GM19328 (cell line): ENCODE measurements at regions not wholly inside any gene's neighbourhood (a gene's known extent, or its start where the extent isn't known, plus 50 kb on each side); places are given as distances from the start of the nearest gene placed in this dataset.
"Not testable (repeated sequence)": the region's sequence is repeated elsewhere in the genome, so short reads cannot be mapped to it uniquely, and the experiment has no call there.

ENCODE experiments used
- ATAC-seq: cut with Tn5 transposase; IDR thresholded peaks from one replicate; pipeline ENCODE4 v1.9.1; 2021; ENCODE audit warnings: mild to moderate bottlenecking, moderate library complexity; ENCODE audit not compliant: unreplicated experiment

DNA sequence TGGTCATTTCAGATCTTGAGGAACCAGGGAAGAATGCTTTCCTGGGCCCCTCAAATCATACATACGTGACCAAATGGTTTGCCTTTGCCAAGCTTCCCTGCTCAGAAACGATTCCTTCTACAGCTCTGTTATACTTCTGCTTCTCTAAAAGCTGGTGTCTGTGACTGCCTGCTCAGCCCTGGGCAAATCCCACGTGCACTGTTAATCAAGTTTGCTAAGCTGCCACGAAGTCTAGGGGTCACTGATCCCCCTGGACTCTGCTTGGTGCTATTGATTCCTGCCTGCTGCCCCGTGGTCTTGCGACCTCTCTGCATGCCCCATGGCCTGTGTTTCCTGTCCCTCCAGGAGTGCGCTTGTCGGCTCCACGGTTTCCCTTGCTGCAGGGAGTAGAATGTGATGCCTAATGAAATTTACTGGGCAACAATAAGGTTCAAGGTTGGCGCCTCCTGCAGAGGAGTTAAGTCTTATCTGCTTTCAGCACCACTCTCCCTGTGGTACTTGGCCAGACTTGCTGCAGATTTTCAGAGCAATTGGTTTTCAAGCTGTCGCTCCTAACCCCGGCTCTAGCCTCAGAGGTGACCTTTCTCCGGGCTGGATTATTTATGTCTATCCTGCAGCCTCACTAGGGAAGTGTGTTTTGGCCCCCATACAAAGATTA lies 201.6 kb upstream of the FZD8 start:
- no peak for ATAC-seq

GRCh38 chr10:35838054-35838453 lies 196.0 kb upstream of the FZD8 start:
- ATAC-seq, result no peak

GRCh38 chr10:35835545-35835944 lies 193.4 kb upstream of the FZD8 start:
- ATAC-seq, result no peak

DNA sequence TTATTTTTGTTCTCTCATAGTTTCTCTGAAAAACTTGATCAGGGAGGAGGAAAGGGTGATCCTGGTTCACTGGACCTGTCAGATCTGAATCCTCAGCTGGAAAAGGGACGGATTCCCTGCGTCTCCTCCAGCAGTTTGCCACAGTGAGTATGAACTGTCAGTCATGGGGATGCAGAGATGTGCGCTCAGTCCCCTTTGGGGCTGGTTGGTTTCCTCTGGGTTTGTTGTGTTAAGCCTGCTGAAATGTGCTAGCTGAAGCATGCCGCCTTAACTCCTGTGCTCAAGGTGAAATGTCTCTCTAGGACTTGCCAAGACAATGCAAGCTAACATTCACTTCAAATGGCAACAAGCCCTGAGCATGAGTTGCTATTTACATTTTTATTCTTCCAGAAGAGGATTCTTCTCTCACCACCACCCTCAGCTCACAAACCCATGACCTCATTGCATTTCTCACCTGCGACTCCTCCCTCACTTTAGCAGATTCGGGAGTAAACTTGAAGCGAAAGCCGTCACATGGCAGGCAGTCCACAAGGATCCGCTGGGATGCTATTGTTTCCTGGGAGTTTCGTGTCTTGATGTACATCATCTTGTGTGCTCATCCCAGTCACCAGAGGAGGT lies 192.9 kb upstream of the FZD8 start:
- no peak for ATAC-seq

DNA sequence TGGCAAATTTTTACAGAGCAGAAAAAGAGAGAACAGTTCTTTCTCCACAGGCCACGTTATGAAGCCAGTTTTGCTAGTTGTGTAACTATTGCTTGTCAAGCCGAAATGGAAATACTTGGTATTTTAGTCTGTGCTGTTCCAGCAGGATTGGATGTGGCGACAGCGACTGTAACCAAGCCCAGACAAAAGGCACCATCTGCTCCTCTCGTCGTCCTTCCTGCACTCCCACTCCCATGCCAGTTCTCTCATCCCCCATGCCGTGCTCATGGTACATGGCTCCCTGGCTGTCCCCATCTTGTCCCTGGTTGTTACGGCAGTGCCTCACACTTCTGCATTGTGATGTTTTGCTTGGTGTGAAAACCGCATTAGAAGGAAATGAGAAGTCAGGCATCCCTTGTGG lies 185.7 kb upstream of the FZD8 start:
- no peak for ATAC-seq

- ATAC-seq, result no peak
Measured at GRCh38 chr10:35824704-35825103, 182.6 kb upstream of the FZD8 start.

DNA sequence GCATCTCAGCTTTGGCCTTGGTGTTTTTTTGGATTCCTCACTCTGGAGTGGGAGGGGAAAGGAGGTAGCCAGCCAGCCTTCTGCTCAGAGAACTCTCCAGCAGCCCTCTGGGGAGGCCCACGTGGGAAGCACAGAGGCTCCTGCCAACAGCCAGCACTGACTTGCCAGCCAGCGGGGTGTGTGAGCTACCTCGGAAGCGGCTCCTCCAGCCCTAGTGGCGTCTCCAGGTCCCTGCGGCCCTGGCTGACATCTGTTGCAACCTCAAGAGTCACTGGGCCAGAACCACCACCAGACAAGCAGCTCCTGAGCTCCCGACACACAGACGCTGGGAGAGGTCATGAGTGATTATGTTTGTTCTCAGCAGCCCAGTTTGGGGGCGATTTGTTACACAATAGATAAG lies 180.2 kb upstream of the FZD8 start:
- no peak for ATAC-seq

DNA sequence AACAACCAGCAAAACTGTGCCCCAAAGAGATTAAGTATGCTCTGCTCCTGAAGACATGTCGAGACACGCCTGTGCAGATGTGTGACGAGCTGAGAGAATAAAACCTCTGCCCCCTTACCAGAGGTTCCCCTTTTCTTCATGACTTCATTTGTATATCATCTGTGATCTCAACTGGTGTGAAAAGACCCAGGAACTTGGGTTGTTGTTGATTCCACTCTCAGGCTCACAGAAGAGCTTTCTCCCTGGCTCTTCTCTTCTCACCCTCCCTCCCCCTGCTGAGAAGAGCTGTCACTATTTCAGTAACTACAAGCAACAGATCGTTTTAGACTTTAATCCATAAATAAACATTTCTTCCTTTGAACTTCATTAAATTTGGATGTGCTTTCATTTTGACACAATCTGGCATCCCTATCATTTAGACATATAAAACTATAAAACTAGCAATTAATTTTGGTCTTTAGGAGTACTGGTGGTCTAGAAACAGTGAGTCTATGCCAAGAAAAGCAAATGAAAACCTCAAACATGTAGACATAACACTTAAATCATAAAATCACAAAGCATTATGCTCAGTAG lies 179.3 kb upstream of the FZD8 start:
- no peak for ATAC-seq

DNA sequence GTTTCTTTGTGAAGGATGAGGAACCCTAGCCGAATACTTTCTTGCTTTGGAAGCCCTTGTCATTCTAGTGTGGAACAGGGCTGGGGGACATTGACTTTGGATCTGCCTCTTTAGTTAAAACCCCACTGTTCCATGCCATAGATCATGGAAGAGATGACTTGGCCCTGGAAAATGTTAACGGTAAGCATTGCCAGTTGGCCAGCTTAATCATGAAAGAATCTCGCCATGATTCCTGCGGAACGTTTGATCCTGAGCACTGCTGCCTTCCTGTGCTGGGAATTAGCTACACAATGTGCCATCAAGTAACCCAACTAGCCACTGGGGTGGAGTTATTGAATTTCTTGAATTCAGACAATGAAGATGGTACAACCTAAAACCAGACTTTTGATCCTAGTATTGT lies 177.6 kb upstream of the FZD8 start:
- ATAC-seq, result no peak

GRCh38 chr10:35819011-35819410 lies 176.9 kb upstream of the FZD8 start:
- no peak for ATAC-seq

DNA sequence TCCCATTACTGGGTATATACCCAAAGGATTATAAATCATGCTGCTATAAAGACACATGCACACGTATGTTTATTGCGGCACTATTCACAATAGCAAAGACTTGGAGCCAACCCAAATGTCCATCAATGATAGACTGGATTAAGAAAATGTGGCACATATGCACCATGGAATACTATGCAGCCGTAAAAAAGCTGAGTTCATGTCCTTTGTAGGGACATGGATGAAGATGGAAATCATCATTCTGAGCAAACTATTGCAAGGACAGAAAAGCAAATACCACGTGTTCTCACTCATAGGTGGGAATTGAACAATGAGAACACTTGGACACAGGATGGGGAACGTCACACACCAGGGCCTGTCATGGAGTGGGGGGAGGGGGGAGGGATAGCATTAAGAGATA lies 175.0 kb upstream of the FZD8 start:
- ATAC-seq, result not testable (repeated sequence)

- ATAC-seq, result no peak
Measured at GRCh38 chr10:35813219-35813618, 171.1 kb upstream of the FZD8 start.

DNA sequence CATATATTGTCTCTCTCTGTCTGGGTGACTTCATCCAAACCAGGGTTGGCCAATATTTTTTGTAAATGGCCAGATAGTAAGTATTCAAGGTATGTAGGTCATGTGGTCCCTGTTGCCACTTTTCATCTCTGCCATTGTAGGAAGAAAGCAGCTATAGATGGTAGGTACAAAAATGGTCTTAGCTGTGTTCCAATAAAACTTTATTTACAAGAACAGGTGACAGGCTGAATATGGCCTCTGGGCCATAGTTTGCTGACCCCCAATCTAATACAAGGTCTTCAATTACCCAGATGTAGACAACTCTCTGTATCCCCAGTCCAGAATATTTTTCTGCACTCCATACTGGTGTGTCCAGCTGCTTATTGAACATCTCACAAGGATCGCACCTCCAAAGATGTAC lies 166.2 kb upstream of the FZD8 start:
- no peak for ATAC-seq

DNA sequence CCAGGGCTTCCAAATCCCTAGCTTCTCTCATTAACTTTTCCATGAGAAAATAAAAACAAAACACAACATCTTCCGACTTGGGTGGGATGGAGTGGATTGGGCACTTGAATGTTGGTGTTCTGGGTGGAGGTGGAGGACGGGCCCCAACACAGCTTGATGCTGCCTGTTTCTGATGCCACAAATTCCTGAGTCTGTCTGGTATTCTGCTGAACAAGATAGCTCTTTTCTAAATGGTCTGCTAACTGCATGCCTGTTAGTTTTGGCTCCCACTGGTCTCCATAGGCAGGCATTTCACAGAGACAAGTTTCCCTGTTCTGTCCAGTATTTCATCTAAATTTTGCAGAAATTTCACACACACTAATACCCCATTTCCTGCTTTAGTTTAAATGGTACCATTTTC lies 160.9 kb upstream of the FZD8 start:
- no peak for ATAC-seq

DNA sequence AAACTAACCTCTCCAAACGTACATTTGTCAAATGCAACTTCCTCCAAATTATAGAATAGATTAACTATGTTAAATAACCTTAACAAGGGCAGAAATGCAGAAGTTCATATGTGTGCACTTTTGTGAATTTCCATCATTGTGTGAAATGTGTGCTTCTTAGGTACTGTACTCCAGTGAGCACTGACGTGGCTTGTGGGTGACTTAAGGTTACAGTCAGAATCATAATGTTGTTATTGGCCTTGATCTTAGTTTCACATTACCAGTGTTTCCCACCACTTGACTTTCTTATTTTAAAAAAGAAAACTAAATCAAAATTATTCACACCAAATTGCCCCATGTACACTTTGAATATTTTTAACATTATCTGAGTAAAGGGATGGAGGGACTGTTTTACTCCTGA lies 155.1 kb upstream of the FZD8 start:
- no peak for ATAC-seq

GRCh38 chr10:35795131-35795824 lies 153.2 kb upstream of the FZD8 start:
- ATAC-seq, result no peak

GRCh38 chr10:35794703-35795102 lies 152.6 kb upstream of the FZD8 start:
- no peak for ATAC-seq

GRCh38 chr10:35792291-35792690 lies 150.2 kb upstream of the FZD8 start:
- ATAC-seq, result no peak

DNA sequence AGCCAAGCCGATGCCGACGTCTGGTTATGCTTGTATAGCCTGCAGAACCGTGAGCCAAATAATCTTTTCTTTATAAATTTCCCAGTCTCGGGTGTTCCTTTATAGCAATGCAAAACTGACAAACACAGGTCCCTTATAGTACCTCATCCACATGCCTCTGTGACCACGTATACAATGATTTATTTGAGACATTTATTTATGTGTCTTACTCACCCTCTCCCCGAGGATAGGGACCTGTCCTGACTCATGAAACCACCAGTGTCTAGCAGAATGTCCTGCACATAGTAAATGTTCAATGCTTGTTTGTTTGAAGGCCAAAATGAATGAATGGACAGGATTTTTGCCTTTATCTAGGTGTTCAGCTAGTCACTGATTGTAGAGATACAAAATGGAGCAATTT lies 147.9 kb upstream of the FZD8 start:
- no peak for ATAC-seq

DNA sequence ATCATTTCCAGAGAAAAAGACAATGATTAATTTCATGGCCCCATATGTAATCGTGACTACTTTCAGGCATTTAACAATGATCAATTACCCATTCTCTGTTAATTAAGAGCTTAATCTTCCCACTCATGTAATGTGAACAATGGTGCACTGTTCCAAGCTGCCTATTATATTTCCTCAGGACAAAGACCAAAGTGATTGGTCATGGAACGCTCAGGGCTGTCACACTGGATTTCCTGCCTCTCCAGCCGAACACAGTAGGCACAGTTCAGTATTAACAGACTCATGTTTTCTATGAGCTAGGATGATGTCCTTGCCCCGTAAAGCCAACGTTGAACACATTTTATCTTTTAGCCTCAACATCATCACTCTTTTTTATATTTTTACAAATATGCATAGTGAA lies 142.7 kb upstream of the FZD8 start:
- ATAC-seq, result no peak

DNA sequence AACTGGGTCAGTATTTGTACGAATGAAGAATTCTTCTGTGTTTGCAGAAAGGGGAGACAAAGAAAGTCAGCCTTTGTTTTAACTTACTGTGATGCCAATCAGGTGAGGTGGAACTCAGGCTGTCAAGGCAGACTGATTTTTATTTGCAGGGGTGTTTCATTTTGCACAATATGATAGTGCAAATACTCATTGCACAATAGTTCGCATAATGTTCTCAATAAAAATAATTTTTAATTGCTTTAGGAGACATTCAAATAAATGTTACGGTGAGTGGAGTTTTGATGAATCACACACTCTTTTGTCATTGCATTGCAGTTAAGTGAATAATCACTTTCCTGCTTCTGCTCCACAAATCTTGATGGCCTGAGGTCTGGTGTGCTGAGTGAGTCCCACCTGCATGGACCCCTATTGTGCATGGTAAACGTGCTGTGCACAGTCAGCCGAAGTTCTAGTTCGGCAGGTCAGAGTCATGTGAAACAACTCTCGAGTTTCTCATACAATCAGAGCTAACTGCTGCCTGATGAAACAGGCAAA lies 141.3 kb upstream of the FZD8 start:
- ATAC-seq, result no peak

- no peak for ATAC-seq
Measured at GRCh38 chr10:35781643-35782035, 139.5 kb upstream of the FZD8 start.
